ENCODE measurements at regions not wholly inside any gene's neighbourhood (a gene's known extent, or its start where the extent isn't known, plus 50 kb on each side); places are given as distances from the start of the nearest gene placed in this dataset.

GRCh38 chr7:425794-426188, 93.9 kb downstream of the PDGFA start:
- Histone ChIP-seq H3K79me2 (ENCODE audit: insufficient read depth, low read length) (no peaks in the 10 kb centered on the region), H3K36me3 (ENCODE audit: insufficient read depth, low read length) (no peaks in the 10 kb centered on the region), H4K20me1 (ENCODE audit: insufficient read depth, low read length) (0 out of 2 replicates have a peak, but pooled peaks cover 3% of the 10 kb centered on the region), H2AFZ (ENCODE audit: low read depth, low read length) (no peak overlapping the region), H3K27ac (ENCODE audit: low read length) (no peak overlapping the region), H3K4me1 (ENCODE audit: insufficient read depth, low read length) (no peaks in the 10 kb centered on the region), H3K4me3 (ENCODE audit: low read depth in 1 of 2, low read length in 2 of 2) (no peak overlapping the region), H3K9ac (ENCODE audit: low read depth, low read length) (no peak overlapping the region), H3K4me2 (ENCODE audit: insufficient read depth, low read length) (no peak overlapping the region), H3K27me3 (ENCODE audit: insufficient read depth, low read length, poor library complexity) (no peaks in the 10 kb centered on the region), H3K9me3 (ENCODE audit: insufficient read depth, low read length, severe bottlenecking) (no peaks in the 10 kb centered on the region)
- TF ChIP-seq EZH2 (IDR thresholded peaks at IDR 0.05; ENCODE audit: borderline replicate concordance, low read depth, low read length, severe bottlenecking) (no peak), CTCF (IDR thresholded peaks at IDR 0.05; ENCODE audit: borderline replicate concordance, extremely low read depth, low read length, poor library complexity, severe bottlenecking) (no peak)
- ATAC-seq (ENCODE audit: insufficient read depth, low read depth): no peak
- DNase-seq: no peak

GRCh38 chr7:426510-426909, 93.1 kb downstream of the PDGFA start:
- Histone ChIP-seq H3K4me1 (ENCODE audit: insufficient read depth, low read length) (no peaks in the 10 kb centered on the region), H3K27ac (ENCODE audit: low read length) (no peak overlapping the region), H3K9me3 (ENCODE audit: insufficient read depth, low read length, severe bottlenecking) (no peaks in the 10 kb centered on the region), H4K20me1 (ENCODE audit: insufficient read depth, low read length) (0 out of 2 replicates have a peak, but pooled peaks cover 3% of the 10 kb centered on the region), H2AFZ (ENCODE audit: low read depth, low read length) (no peak overlapping the region), H3K27me3 (ENCODE audit: insufficient read depth, low read length, poor library complexity) (no peaks in the 10 kb centered on the region), H3K4me3 (ENCODE audit: low read depth in 1 of 2, low read length in 2 of 2) (no peak overlapping the region), H3K4me2 (ENCODE audit: insufficient read depth, low read length) (no peak overlapping the region), H3K36me3 (ENCODE audit: insufficient read depth, low read length) (no peaks in the 10 kb centered on the region), H3K79me2 (ENCODE audit: insufficient read depth, low read length) (no peaks in the 10 kb centered on the region), H3K9ac (ENCODE audit: low read depth, low read length) (no peak overlapping the region)
- TF ChIP-seq CTCF (IDR thresholded peaks at IDR 0.05; ENCODE audit: borderline replicate concordance, extremely low read depth, low read length, poor library complexity, severe bottlenecking) (no peak), EZH2 (IDR thresholded peaks at IDR 0.05; ENCODE audit: borderline replicate concordance, low read depth, low read length, severe bottlenecking) (no peak)
- ATAC-seq (ENCODE audit: insufficient read depth, low read depth) (no peak), DNase-seq (no peak)

DNA sequence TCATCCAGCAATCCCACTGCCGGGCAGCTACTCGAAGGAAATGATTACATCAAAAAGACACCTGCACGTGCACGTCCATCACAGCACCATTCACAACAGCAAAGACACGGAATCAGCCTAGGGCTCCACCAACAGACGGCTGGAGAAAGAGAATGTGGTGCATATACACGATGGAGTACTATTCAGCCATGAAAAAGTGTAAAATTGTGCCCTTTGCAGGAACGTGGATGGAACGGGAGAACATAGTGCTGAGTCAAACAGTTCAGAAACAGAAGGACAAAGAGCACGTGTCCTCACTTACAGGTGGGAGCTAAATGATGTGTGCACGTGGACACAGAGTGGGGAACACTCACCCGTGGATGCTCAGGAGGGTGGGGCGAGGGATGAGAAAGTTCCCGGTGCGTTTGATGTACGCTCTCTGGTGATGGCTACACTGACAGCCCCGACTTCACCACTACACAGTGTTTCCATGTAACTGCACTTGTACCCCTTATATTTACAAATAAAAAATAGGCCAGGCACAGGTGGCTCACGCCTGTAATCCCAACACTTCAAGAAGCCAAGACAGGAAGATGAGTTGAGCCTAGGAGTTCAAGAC, 92.0 kb downstream of the PDGFA start:
- 0 out of 2 replicates have a peak, but pooled peaks cover 3% of the 10 kb centered on the region for H4K20me1 ChIP-seq (ENCODE audit: insufficient read depth, low read length)
- no peaks in the 10 kb centered on the region for H3K79me2 ChIP-seq (ENCODE audit: insufficient read depth, low read length)
- H3K27me3 ChIP-seq (ENCODE audit: insufficient read depth, low read length, poor library complexity): no peaks in the 10 kb centered on the region
- no peak overlapping the region for H3K4me2 ChIP-seq (ENCODE audit: insufficient read depth, low read length)
- H3K4me1 ChIP-seq (ENCODE audit: insufficient read depth, low read length): no peaks in the 10 kb centered on the region
- no peaks in the 10 kb centered on the region for H3K36me3 ChIP-seq (ENCODE audit: insufficient read depth, low read length)
- TF ChIP-seq EZH2 (IDR thresholded peaks at IDR 0.05; ENCODE audit: borderline replicate concordance, low read depth, low read length, severe bottlenecking) (no peak), CTCF (IDR thresholded peaks at IDR 0.05; ENCODE audit: borderline replicate concordance, extremely low read depth, low read length, poor library complexity, severe bottlenecking) (no peak)
- H3K4me3 ChIP-seq (ENCODE audit: low read depth in 1 of 2, low read length in 2 of 2): no peak overlapping the region
- DNase-seq: no peak
- ATAC-seq (ENCODE audit: insufficient read depth, low read depth): no peak
- no peak overlapping the region for H3K9ac ChIP-seq (ENCODE audit: low read depth, low read length)
- no peak overlapping the region for H3K27ac ChIP-seq (ENCODE audit: low read length)
- H2AFZ ChIP-seq (ENCODE audit: low read depth, low read length): no peak overlapping the region
- no peaks in the 10 kb centered on the region for H3K9me3 ChIP-seq (ENCODE audit: insufficient read depth, low read length, severe bottlenecking)
